GM10248 (cell line): ENCODE measurements at regions not wholly inside any gene's neighbourhood (a gene's known extent, or its start where the extent isn't known, plus 50 kb on each side); places are given as distances from the start of the nearest gene placed in this dataset.

Experiments
- CTCF ChIA-PET: fragments of 300-600 bp; sonication (Branson Sonifier 250); formaldehyde crosslinking; extraction: SDS; loops from one replicate; lab custom pipeline; 2021; ENCODE audit warnings: antibody characterized with exemption; lab: Yijun Ruan, JAX
- POLR2A ChIA-PET: fragments of 350-650 bp; sonication (Branson Sonifier 250); formaldehyde crosslinking; extraction: SDS; loops from one replicate; lab custom pipeline; 2020; ENCODE audit warnings: antibody characterized with exemption; lab: Yijun Ruan, JAX
- DNase-seq: peaks from one replicate; pipeline ENCODE4 v3.0.0; 2012; ENCODE audit errors: extremely low spot score
- CTCF ChIP-seq: IDR thresholded peaks from 2 replicates; pipeline ENCODE4 v1.5.1; 2012; ENCODE audit warnings: mild to moderate bottlenecking, low read depth; ENCODE audit errors: extremely low read depth, missing control alignments, control extremely low read depth

DNA sequence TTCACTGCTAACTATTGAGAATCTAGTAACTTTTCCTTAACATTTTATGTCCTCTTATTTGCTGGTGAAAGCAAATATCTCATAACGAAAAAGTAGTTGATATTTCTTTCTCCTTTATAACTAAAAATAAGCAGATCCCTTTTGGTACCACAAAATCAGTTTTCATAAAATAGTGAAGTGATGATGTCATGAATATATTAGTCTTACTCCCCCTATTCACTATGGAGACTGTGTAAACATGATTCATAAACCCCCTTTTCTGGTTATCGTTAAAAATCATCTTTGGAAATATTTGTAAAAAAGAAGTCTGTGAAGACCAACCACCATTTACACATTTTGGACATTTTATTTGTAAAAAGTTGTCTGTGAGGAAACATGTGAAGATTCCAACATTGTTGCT lies 734.9 kb downstream of the NUP35 start:
- ChIA-PET POLR2A (no interaction called here), CTCF (no interaction called here)
- no peak for TF ChIP-seq CTCF
- DNase-seq, result no peak

DNA sequence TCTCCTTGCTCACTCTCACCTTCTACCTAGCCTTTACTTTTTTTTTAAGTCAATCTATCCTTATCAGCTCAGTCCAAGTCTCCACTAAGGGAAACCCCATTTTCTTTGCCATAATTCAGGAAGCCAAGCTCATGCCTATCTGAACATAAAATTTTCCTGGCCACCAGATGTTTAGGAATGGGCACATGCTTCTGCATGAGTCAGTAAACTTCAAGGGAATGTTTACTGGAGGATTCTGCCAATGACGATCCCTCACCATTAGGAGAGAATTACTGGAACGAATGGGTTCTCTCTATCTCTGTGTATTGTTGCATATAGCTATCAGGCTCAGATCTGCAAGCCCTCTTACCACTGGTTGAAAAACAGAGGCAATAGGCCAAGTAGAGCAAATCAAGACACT lies 731.7 kb upstream of the ZNF804A start:
- no peak for TF ChIP-seq CTCF
- no peak for DNase-seq
- ChIA-PET CTCF (no interaction called here), POLR2A (no interaction called here)

DNA sequence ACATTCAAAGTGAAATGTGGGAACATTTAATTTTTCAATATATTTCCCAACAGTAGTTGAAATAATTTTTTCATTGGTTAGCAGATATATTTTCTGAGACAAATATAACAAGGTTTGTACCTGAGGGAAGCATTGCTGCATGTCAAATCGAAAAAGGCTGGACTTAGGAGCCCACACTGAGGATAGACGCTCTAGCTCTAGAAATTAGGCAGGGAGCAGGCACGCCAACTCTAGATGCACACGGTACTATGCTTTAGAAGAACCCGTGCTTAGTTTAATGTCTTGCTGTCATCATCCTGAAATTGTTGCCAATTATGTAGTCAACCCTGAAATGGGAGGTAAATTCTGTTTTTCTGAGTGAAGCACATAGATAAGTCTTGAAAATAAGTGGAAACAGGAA lies 731.1 kb upstream of the ZNF804A start:
- ChIA-PET CTCF (no interaction called here), POLR2A (no interaction called here)
- DNase-seq, result no peak
- TF ChIP-seq CTCF, result no peak

DNA sequence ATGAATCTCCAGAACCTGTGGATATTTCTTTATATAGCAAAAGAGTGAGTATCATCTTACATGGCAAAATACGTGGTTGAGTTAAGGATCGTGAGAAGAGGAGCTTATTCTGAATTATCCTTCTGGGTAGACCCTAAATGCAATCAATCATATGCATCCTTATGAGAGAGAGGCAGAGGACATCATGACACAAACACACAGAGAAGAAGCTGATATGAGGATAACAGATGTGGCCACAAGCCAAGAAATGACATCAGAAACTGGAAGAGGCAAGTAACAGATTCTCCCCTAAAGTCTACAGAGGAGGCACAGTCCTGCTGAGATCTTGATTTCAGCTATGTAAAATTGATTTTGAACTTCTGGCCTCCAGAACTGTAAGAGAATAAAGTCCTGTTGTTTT lies 730.2 kb upstream of the ZNF804A start:
- DNase-seq, result no peak
- no peak for TF ChIP-seq CTCF
- POLR2A ChIA-PET, result no interaction called here
- CTCF ChIA-PET, result no interaction called here

DNA sequence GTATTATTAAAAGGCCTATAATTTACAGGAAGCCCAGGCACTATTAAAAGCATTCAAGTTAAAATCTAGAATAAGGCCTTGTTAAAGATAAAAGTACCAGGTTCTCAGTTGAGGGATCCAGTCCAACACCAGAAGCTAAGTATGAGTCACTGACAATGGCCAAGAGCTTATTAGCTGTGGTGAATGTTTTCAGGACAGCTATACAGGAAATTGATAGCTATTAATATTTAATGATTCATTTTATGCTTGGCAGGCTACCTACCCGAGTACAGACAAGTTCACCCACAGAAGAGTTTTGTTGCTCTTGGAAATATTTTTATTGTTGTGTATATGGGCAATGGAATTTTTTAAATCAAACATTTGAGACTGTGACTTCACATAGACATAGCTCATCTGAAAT lies 729.6 kb upstream of the ZNF804A start:
- DNase-seq, result no peak
- TF ChIP-seq CTCF, result no peak
- POLR2A ChIA-PET, result no interaction called here
- CTCF ChIA-PET, result no interaction called here

- CTCF ChIA-PET, result interaction anchor here (1.2 kb wide), 1 partner anchor 49 kb away, joined by 3 read pairs; no protein-coding TSS in a partner anchor
- POLR2A ChIA-PET, result no interaction called here
- DNase-seq, result no peak
- TF ChIP-seq CTCF, result no peak
These were observed 726.2 kb upstream of the ZNF804A start for GRCh38 chr2:183872131-183872530.

DNA sequence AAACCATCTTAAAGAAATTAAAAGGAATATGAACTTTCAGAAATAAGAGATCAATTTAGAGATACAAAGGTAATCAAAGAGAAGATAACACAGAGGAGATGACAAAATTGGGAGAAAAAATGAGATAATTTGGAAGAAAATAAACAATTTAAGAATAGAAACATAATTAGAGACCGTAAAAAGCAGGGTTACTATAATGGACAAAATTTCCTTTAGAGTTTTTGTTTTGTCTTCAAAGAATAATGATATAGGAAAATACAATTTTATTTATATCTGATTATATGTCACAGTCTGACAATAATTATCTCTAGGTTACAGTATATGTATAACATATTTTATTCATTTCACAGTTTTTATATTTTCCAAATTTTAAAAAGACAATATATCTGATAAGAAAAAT lies 716.4 kb upstream of the ZNF804A start:
- no peak for DNase-seq
- ChIA-PET CTCF (no interaction called here), POLR2A (no interaction called here)
- no peak for TF ChIP-seq CTCF
